GM12878 (cell line): ENCODE measurements at regions not wholly inside any gene's neighbourhood (a gene's known extent, or its start where the extent isn't known, plus 50 kb on each side); places are given as distances from the start of the nearest gene placed in this dataset.

ENCODE experiments used
- ATAC-seq: fragments of 200-7000 bp; cut with Tn5 transposase; 3 replicates; pipeline ENCODE4 v1.9.1; 2020; ENCODE audit warnings: mild to moderate bottlenecking, moderate library complexity
- BruUV-seq: library from RNA; stranded (reverse); fragments of 400-500 nt; replicated peaks from 2 replicates; lab custom pipeline; 2021; lab: Mats Ljungman, UMichigan
- CTCF ChIA-PET: fragments of 300-600 bp; sonication (Branson Sonifier 250); formaldehyde crosslinking; extraction: SDS; loops from one replicate; lab custom pipeline; 2021; ENCODE audit warnings: inconsistent platforms; lab: Yijun Ruan, JAX
- POLR2A ChIA-PET: fragments of 350-600 bp; formaldehyde crosslinking; extraction: SDS; loops from one replicate; lab custom pipeline; 2021; ENCODE audit warnings: inconsistent platforms; lab: Charles Lee
- RAD21 ChIA-PET: fragments of 300-600 bp; sonication (Branson Sonifier 250); formaldehyde crosslinking; loops from one replicate; lab custom pipeline; 2023; ENCODE audit warnings: antibody characterized with exemption; ENCODE audit not compliant: unreplicated experiment; lab: Charles Lee
- SMC1A ChIA-PET: fragments of 300-600 bp; sonication (Branson Sonifier 250); formaldehyde crosslinking; loops from one replicate; lab custom pipeline; 2023; ENCODE audit not compliant: unreplicated experiment, uncharacterized antibody; lab: Charles Lee
- DNase-seq: peaks from one replicate; pipeline ENCODE4 v3.0.0-alpha.2; 2011; ENCODE audit warnings: low read depth, low spot score
- FAIRE-seq: peaks from 3 replicates; lab custom pipeline; 2011; peaks lifted over from hg19 to GRCh38; lab: Jason Lieb, UNC
- H2AFZ ChIP-seq: 2 replicates; pipeline ENCODE4 v1.6.0; 2011; ENCODE audit warnings: low read depth, low read length, control low read depth; ENCODE audit not compliant: control insufficient read depth
- H3K27ac ChIP-seq: 2 replicates; pipeline ENCODE4 v1.5.1; 2011; ENCODE audit warnings: control low read depth; ENCODE audit not compliant: control insufficient read depth, insufficient read depth
- H3K27me3 ChIP-seq, 2 experiments: replicated peaks in 1 of 2; 2 replicates each; pipeline versions ENCODE4 v1.6.0 to v1.6.1; 2011; ENCODE audit warnings: low read length in 1 of 2; ENCODE audit not compliant: control insufficient read depth in 2 of 2, insufficient read depth in 2 of 2
- H3K36me3 ChIP-seq, 2 experiments: 2 replicates each; pipeline ENCODE4 v1.5.1; 2011; ENCODE audit warnings: low read length in 1 of 2; ENCODE audit not compliant: control insufficient read depth in 2 of 2, insufficient read depth in 2 of 2
- H3K4me1 ChIP-seq: 2 replicates; pipeline ENCODE4 v1.6.1; 2011; ENCODE audit warnings: mild to moderate bottlenecking, low read length, moderate library complexity, mixed read lengths; ENCODE audit not compliant: control insufficient read depth, insufficient read depth
- H3K4me2 ChIP-seq: 2 replicates; pipeline ENCODE4 v1.6.0; 2011; ENCODE audit warnings: control low read depth; ENCODE audit not compliant: control insufficient read depth, insufficient read depth
- H3K4me3 ChIP-seq: fragments of 200-600 bp; sonication (generic); 2 replicates; pipeline ENCODE4 v1.5.1; 2016
- H3K79me2 ChIP-seq: 2 replicates; pipeline ENCODE4 v1.6.0; 2011; ENCODE audit warnings: low read length; ENCODE audit not compliant: control insufficient read depth, insufficient read depth
- H3K9ac ChIP-seq: 2 replicates; pipeline ENCODE4 v1.8.0; 2011; ENCODE audit warnings: low read length, control low read depth, mixed read lengths; ENCODE audit not compliant: control insufficient read depth, insufficient read depth
- H3K9me3 ChIP-seq: replicated peaks from 3 replicates; pipeline ENCODE4 v1.5.1; 2011; ENCODE audit warnings: mild to moderate bottlenecking, low read length; ENCODE audit not compliant: control insufficient read depth, insufficient read depth
- H4K20me1 ChIP-seq: 2 replicates; pipeline ENCODE4 v1.6.0; 2011; ENCODE audit not compliant: control insufficient read depth, insufficient read depth
- ASH2L ChIP-seq: fragments of 300-600, 200-600 bp; sonication (generic); IDR thresholded peaks from 2 replicates; pipeline ENCODE4 v1.6.1; 2017; ENCODE audit warnings: low read depth, mild to moderate bottlenecking, borderline replicate concordance
- BCL11A ChIP-seq: IDR thresholded peaks from 2 replicates; pipeline ENCODE4 v1.6.1; 2011; ENCODE audit warnings: low read depth, low read length
- CHD1 ChIP-seq: IDR thresholded peaks from 2 replicates; pipeline ENCODE4 v1.6.1; 2012; ENCODE audit warnings: low read depth, low read length, improper control_type of control experiment
- DPF2 ChIP-seq: fragments of 450-650 bp; IDR thresholded peaks from 2 replicates; pipeline ENCODE4 v1.6.1; 2017; ENCODE audit warnings: mild to moderate bottlenecking
- HCFC1 ChIP-seq: fragments of 150-350 bp; IDR thresholded peaks from 2 replicates; pipeline ENCODE4 v1.6.1; 2014; ENCODE audit warnings: low read length
- LARP7 ChIP-seq: fragments of 450-650 bp; IDR thresholded peaks from 2 replicates; pipeline ENCODE4 v1.6.1; 2017; ENCODE audit warnings: mild to moderate bottlenecking
- NFIC ChIP-seq: IDR thresholded peaks from 2 replicates; pipeline ENCODE4 v1.6.1; 2012; ENCODE audit warnings: low read depth, mild to moderate bottlenecking, inconsistent platforms, low read length, moderate library complexity
- PBX3 ChIP-seq: IDR thresholded peaks from 2 replicates; pipeline ENCODE4 v1.6.1; 2011; ENCODE audit warnings: mild to moderate bottlenecking, low read depth, low read length, moderate library complexity; ENCODE audit not compliant: insufficient replicate concordance
- PML ChIP-seq: IDR thresholded peaks from 2 replicates; pipeline ENCODE4 v1.6.1; 2012; ENCODE audit warnings: low read length, inconsistent platforms
- POLR2AphosphoS2 ChIP-seq: IDR thresholded peaks from 2 replicates; pipeline ENCODE4 v1.6.1; 2011; ENCODE audit warnings: low read depth, mild to moderate bottlenecking, low read length, improper control_type of control experiment, moderate library complexity
- RCOR1 ChIP-seq: conservative IDR thresholded peaks from 2 replicates; pipeline ENCODE4 v1.6.1; 2012; ENCODE audit warnings: low read depth, low read length, improper control_type of control experiment
- RUNX3 ChIP-seq: IDR thresholded peaks from 2 replicates; pipeline ENCODE4 v1.6.1; 2012; ENCODE audit warnings: low read length, inconsistent platforms
- SMC3 ChIP-seq: IDR thresholded peaks from 2 replicates; pipeline ENCODE4 v1.6.1; 2011; ENCODE audit warnings: low read length, improper control_type of control experiment, borderline replicate concordance
- TCF12 ChIP-seq: IDR thresholded peaks from 2 replicates; pipeline ENCODE4 v1.6.1; 2011; ENCODE audit warnings: low read depth, mild to moderate bottlenecking, low read length
- YBX1 ChIP-seq: fragments of 450-650 bp; IDR thresholded peaks from 2 replicates; pipeline ENCODE4 v1.6.1; 2016; ENCODE audit warnings: antibody characterized with exemption
- ZBTB4 ChIP-seq: fragments of 450-650 bp; formaldehyde crosslinking; IDR thresholded peaks from 2 replicates; pipeline ENCODE4 v1.4.0; 2022; ENCODE audit warnings: mild to moderate bottlenecking, moderate library complexity
- ZNF24 ChIP-seq: fragments of 450-650 bp; IDR thresholded peaks from 2 replicates; pipeline ENCODE4 v1.6.1; 2017; ENCODE audit warnings: antibody characterized with exemption, mild to moderate bottlenecking
- ZNF622 ChIP-seq: fragments of 450-650 bp; IDR thresholded peaks from 2 replicates; pipeline ENCODE4 v1.6.1; 2017; ENCODE audit warnings: mild to moderate bottlenecking, inconsistent platforms
- WGBS: methylation state at CpG from one replicate; pipeline ENCODE4 v1.1.6; 2016; ENCODE audit warnings: low lambda C conversion rate; ENCODE audit not compliant: insufficient replicate concordance, insufficient coverage; ENCODE audit errors: missing lambda C conversion rate; 5-methylcytosine and 5-hydroxymethylcytosine counted together
- in situ Hi-C: fragments of 300-500 bp; cut with MboI; formaldehyde crosslinking; loops from 9 replicates; pipeline ENCODE4 v1.14.3; 2018; ENCODE audit warnings: mixed read lengths
- intact Hi-C: fragments of 100-400 bp; cut with micrococcal nuclease; formaldehyde crosslinking; loops from one replicate; pipeline ENCODE4 v1.14.2; 2022; ENCODE audit not compliant: unreplicated experiment

- DNase-seq = no peak
- BruUV-seq = no TSS peak
- WGBS = 14% methylated on average over 21 of the region's 21 CpGs
Observed at GRCh38 chr22:48942698-48943566, 884.7 kb downstream of the BRD1 start.

More at GRCh38 chr22:48942698-48943566, 884.7 kb downstream of the BRD1 start:
- FAIRE-seq = no peak
- no peaks in the 10 kb centered on the region; the same call in 2 of the 3 replicates for H3K9me3 ChIP-seq
- no peak for ATAC-seq
- ChIA-PET POLR2A (no interaction called here), CTCF (no interaction called here), RAD21 (no interaction called here), SMC1A (no interaction called here)
- intact Hi-C loops (no loop called here), in situ Hi-C loops (no loop called here)
- no peak overlapping the region for H3K27ac ChIP-seq
- no peak overlapping the region for H3K9ac ChIP-seq
- H3K36me3 ChIP-seq = no peaks in the 10 kb centered on the region
- no peaks in the 10 kb centered on the region for H4K20me1 ChIP-seq
- H3K27me3 ChIP-seq = no peaks in the 10 kb centered on the region
- no peak for TF ChIP-seq NFIC
- TF ChIP-seq ASH2L = no peak
- TF ChIP-seq ZBTB4 (CRISPR knock-in tag) = no peak
- TF ChIP-seq DPF2 = no peak
- no peak for TF ChIP-seq YBX1
- TF ChIP-seq CHD1 = no peak
- TF ChIP-seq SMC3 = no peak
- TF ChIP-seq PML = no peak
- no peak for TF ChIP-seq POLR2AphosphoS2
- TF ChIP-seq BCL11A = no peak
- no peak for TF ChIP-seq LARP7
- TF ChIP-seq RCOR1 = no peak
- no peak for TF ChIP-seq ZNF24
- no peak for TF ChIP-seq PBX3
- no peak for TF ChIP-seq HCFC1
- no peak for TF ChIP-seq TCF12
- no peak for TF ChIP-seq ZNF622
- TF ChIP-seq RUNX3 = no peak
- H3K79me2 ChIP-seq = no peaks in the 10 kb centered on the region
- H3K4me1 ChIP-seq = no peaks in the 10 kb centered on the region
- H2AFZ ChIP-seq = no peak overlapping the region
- H3K4me2 ChIP-seq = no peak overlapping the region
- no peak overlapping the region for H3K4me3 ChIP-seq
